ENCODE measurements at regions not wholly inside any gene's neighbourhood (a gene's known extent, or its start where the extent isn't known, plus 50 kb on each side); places are given as distances from the start of the nearest gene placed in this dataset.

DNA sequence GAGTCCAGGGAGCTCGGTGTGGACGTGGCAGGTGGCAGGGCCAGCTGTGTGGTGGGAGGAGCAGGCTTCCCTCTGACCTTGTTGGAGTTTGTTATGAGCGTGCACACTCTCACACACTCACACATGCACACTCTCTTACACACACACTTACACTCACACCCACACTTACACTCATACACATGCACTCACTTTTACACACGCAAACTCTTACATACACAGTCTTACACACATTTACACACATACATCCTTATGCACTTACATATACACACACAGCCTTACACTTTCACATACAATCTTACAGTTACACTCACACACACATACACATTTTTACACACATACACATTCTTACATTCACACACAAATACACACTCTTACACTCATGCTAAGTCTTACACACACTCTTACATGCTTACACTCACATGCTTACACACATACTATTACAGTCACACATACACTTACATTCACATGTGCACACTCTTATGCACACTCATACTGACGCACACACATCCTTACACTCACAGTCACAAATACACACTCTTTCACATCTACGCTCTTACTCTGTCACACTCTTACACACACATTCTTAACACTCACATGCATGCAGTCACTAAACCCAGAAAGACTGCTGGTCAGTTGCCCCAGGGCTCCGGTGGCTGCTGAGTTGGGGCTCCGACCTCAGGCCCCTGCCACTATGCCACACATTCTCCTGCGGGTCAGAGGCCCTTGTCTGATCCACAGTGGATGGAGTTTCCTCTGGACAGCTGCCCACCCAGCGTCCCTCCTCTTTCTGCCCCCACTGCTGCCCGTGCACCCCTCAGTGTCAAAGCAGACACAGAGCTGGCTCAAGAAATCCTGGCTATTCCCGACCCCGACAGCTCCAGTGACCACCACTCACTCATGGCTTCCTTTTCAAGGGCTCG is 95.8 kb downstream of the ADRA2C start:
- no peak overlapping the region for H3K4me3 ChIP-seq

DNA sequence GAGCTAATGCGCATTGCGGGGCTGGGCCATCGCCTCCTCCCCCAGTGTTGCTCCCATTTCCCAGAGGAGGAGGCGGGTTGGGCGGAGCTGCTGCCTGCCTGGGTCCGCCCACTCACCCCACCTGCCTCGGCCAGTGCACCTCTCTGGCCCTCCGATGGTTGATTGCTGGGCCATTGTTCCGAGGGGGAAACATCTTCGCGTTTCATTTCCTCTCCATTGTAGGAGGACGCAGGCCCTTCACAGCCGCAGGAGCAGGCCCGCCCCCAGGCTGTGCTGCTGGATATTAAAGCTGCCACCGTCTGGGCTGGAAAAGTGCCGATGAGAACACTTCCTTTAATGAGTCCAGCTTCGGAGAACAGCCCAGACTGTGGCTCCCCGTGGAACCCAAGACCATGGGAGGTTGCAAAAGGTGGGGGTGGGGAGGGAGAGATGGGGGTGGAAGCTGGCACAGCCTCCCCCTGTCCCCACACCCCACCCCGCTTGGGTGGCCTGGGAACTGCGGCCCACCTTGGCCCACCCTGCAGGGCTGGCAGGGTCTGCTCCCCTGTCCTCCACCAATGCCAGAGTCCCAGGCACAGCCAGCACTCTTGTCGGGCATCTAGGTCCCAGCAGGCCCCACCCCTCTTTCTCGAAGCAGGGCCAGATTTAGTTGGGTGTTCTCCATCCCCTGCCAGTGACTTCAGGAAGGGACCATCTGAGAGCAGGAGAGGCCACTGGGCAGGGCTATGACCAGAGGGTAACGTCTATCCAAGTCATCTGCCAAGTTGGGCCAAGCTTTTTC is 96.6 kb downstream of the ADRA2C start:
- H3K27ac ChIP-seq, result no peak overlapping the region
- no peaks in the 10 kb centered on the region for H3K36me3 ChIP-seq
- TF ChIP-seq, protein P1, sequence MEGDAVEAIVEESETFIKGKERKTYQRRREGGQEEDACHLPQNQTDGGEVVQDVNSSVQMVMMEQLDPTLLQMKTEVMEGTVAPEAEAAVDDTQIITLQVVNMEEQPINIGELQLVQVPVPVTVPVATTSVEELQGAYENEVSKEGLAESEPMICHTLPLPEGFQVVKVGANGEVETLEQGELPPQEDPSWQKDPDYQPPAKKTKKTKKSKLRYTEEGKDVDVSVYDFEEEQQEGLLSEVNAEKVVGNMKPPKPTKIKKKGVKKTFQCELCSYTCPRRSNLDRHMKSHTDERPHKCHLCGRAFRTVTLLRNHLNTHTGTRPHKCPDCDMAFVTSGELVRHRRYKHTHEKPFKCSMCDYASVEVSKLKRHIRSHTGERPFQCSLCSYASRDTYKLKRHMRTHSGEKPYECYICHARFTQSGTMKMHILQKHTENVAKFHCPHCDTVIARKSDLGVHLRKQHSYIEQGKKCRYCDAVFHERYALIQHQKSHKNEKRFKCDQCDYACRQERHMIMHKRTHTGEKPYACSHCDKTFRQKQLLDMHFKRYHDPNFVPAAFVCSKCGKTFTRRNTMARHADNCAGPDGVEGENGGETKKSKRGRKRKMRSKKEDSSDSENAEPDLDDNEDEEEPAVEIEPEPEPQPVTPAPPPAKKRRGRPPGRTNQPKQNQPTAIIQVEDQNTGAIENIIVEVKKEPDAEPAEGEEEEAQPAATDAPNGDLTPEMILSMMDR (IDR thresholded peaks at IDR 0.05), result no peak
- intact Hi-C loops (cut with DNase I; ENCODE audit: low total_unique reads), result no loop called here
- H3K9me3 ChIP-seq, result no peaks in the 10 kb centered on the region
- peaks cover 0 to 98% of the 10 kb centered on the region in 2 donors for H3K27me3 ChIP-seq
- H3K4me3 ChIP-seq, result no peak overlapping the region
- no peak for DNase-seq
- peaks cover 0 to 4% (median 1%) of the 10 kb centered on the region in 4 donors for H3K4me1 ChIP-seq

More for the DNA sequence above, 95.8 kb downstream of the ADRA2C start:
- TF ChIP-seq, protein P1 (IDR thresholded peaks at IDR 0.05), result no peak
- Histone ChIP-seq H3K9me3 (no peaks in the 10 kb centered on the region), H3K27me3 (peaks cover 0 to 94% of the 10 kb centered on the region in 2 donors), H3K36me3 (no peaks in the 10 kb centered on the region), H3K4me1 (peaks cover 0 to 4% (median 1%) of the 10 kb centered on the region in 4 donors), H3K27ac (no peak overlapping the region)
- intact Hi-C loops (cut with DNase I; ENCODE audit: low total_unique reads), result no loop called here
- DNase-seq, result no peak

DNA sequence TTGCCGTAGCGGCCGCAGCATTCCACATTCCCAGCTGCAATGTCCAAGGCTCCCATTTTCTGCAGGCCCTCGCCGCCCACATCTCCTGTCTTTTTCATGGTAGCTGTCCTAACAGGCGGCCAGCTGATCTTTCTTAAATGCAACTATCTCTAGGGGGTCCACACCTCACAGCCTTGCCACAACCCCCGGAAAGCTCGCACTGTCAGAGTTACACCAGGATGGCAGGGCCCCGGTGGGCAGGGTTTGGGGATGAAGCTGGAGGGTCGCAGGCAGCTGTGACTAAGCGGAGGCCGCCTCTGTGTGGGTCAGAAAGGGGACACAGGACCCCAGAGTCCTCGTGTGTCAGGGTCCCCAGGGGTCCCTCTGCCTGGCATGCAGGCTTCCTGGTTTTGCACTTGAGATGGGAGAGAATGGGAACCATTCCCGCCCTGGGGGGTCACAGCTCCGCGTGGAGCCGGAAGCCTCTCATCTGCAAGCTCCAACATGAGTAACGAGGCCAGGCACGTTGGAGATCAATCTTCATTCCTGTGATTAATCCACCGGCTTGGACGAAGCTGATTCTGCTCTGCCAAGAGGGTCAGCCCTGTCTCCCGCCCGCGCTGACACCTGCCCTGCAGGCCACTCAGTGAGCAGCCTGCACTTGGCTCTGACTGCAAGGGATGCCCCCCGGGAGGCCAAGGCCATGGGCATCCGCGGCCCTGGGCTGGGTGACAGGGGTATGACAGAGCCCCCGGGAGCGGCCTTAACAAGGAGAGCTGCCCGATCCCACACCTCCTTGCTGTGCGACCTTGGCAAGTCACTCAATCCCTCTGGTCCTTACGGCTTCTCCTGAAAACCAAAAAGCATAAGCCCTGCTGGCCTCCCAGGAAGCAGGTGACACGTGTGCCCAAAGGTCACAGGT is 97.9 kb downstream of the ADRA2C start:
- H3K4me3 ChIP-seq, result no peak overlapping the region

DNA sequence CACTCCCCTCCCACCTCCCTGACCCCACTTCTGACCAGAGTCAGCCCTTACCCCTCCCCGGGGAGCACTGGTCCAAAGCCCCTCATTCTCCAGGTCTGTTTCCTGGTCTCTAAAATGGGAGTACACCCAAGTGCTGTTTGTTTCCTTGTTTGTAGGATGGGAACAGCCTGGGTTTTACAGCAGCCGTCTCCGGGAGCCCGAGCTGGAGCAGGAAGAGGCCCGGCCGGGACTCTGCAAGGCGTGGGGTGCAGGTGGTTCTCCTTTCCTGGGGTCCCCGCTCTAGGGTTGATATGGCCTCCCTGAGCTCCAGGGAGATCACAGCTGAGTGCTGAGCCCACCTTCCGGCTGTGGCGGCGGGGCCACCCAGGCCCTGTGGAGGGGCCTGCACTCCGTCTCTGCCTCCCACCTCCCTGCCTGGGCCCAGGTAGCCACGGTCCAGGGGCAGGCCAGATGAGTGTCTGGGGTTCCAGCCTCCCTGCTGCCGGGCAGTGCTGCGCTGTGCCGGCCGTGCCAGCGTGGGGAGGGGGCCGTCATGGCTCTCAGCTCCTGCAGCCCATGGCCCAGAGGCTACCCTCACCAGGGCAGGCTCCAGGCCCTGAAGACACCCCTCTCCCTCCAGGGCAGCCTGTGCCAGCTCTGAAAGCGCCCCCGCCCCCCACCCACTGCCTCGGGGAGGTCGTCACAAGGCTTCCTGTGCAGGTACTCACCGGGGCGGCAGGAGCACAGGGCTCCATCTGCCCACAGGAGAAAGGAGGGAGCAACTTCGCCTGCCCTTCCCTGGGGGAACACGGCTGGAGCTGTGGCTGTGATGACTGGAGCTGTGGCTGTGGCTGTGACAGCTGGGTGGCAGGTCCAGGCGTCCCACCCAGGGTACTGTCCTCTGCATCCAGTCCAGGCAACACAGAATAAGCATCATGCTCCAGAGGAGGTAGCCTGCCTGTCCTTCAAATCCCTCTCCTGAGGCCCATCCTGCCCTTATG is 98.8 kb downstream of the ADRA2C start:
- peak in 1 of 2 donors; percentile 52 for DNase-seq
- intact Hi-C loops (cut with DNase I; ENCODE audit: low total_unique reads), result no loop called here
- Histone ChIP-seq H3K36me3 (no peaks in the 10 kb centered on the region), H3K4me3 (no peak overlapping the region), H3K27ac (no peak overlapping the region), H3K4me1 (peaks cover 0 to 4% (median 1%) of the 10 kb centered on the region in 4 donors), H3K9me3 (no peaks in the 10 kb centered on the region), H3K27me3 (peaks cover 0 to 93% of the 10 kb centered on the region in 2 donors)
- TF ChIP-seq, protein P1 (IDR thresholded peaks at IDR 0.05), result no peak

More for the DNA sequence above, 97.9 kb downstream of the ADRA2C start:
- intact Hi-C loops (cut with DNase I; ENCODE audit: low total_unique reads), result no loop called here
- no peak overlapping the region for H3K27ac ChIP-seq
- peaks cover 0 to 4% (median 1%) of the 10 kb centered on the region in 4 donors for H3K4me1 ChIP-seq
- H3K36me3 ChIP-seq, result no peaks in the 10 kb centered on the region
- no peak for DNase-seq
- H3K9me3 ChIP-seq, result no peaks in the 10 kb centered on the region
- H3K27me3 ChIP-seq, result peaks cover 0 to 93% of the 10 kb centered on the region in 2 donors
- TF ChIP-seq, protein P1 (IDR thresholded peaks at IDR 0.05), result no peak

Measured in tibial artery (tissue), 4 donors.